WTC11 (cell line): ENCODE measurements at regions not wholly inside any gene's neighbourhood (a gene's known extent, or its start where the extent isn't known, plus 50 kb on each side); places are given as distances from the start of the nearest gene placed in this dataset.

Experiments used
- ATAC-seq: fragments of 200-7000 bp; cut with Tn5 transposase; 2 replicates; pipeline ENCODE4 v1.10.0; 2021; ENCODE audit warnings: mild to moderate bottlenecking, moderate library complexity
- CTCF ChIA-PET: fragments of 300-600 bp; sonication (Branson Sonifier 250); formaldehyde crosslinking; loops from one replicate; lab custom pipeline; 2021; ENCODE audit warnings: antibody characterized with exemption; lab: Charles Lee
- POLR2A ChIA-PET: fragments of 350-600 bp; sonication (Branson Sonifier 250); formaldehyde crosslinking; loops from one replicate; lab custom pipeline; 2021; ENCODE audit warnings: antibody characterized with exemption; lab: Charles Lee
- DNase-seq: peaks from one replicate; pipeline ENCODE4 v3.0.0; 2021; ENCODE audit warnings: low spot score
- H3K27ac Mint-ChIP-seq: 2 replicates; pipeline ENCODE4 v1.8.0; 2021; ENCODE audit warnings: mixed read lengths
- H3K27me3 Mint-ChIP-seq: 2 replicates; pipeline ENCODE4 v1.8.0; 2021; ENCODE audit warnings: low read depth, mild to moderate bottlenecking, moderate library complexity, mixed read lengths
- H3K36me3 Mint-ChIP-seq: 2 replicates; pipeline ENCODE4 v1.8.0; 2021; ENCODE audit warnings: mixed read lengths
- H3K4me1 Mint-ChIP-seq: 2 replicates; pipeline ENCODE4 v1.8.0; 2022; ENCODE audit warnings: mixed read lengths
- H3K4me3 Mint-ChIP-seq: 2 replicates; pipeline ENCODE4 v1.8.0; 2021; ENCODE audit warnings: mild to moderate bottlenecking, moderate library complexity, mixed read lengths
- H3K9me3 Mint-ChIP-seq: 2 replicates; pipeline ENCODE4 v1.8.0; 2021; ENCODE audit warnings: mixed read lengths
- EMX1 ChIP-seq: fragments of 250-450 bp; sonication (Bioruptor Pico); IDR thresholded peaks from 2 replicates; pipeline ENCODE4 v1.8.0; 2021; ENCODE audit warnings: mild to moderate bottlenecking
- GABPB1 ChIP-seq: sonication (generic); formaldehyde crosslinking; IDR thresholded peaks from 2 replicates; pipeline ENCODE4 v1.8.1; 2023; ENCODE audit warnings: mild to moderate bottlenecking, missing genetic modification reagents
- JAZF1 ChIP-seq: fragments of 250-450 bp; sonication (Bioruptor Pico); IDR thresholded peaks from 2 replicates; pipeline ENCODE4 v1.9.0; 2021; ENCODE audit warnings: moderate library complexity, mild to moderate bottlenecking, inconsistent platforms
- NFATC4 ChIP-seq: fragments of 250-450 bp; sonication (Bioruptor Pico); IDR thresholded peaks from 2 replicates; pipeline ENCODE4 v1.9.0; 2021; ENCODE audit warnings: mild to moderate bottlenecking
- RELA ChIP-seq: sonication (generic); formaldehyde crosslinking; IDR thresholded peaks from 2 replicates; pipeline ENCODE4 v1.8.1; 2022; ENCODE audit warnings: missing genetic modification reagents, mild to moderate bottlenecking, borderline replicate concordance
- TEAD4 ChIP-seq: sonication (generic); formaldehyde crosslinking; IDR thresholded peaks from 2 replicates; pipeline ENCODE4 v1.8.0; 2022; ENCODE audit warnings: mild to moderate bottlenecking, missing genetic modification reagents
- TF ChIP-seq, protein P1 (sequence below): sonication (generic); formaldehyde crosslinking; IDR thresholded peaks from 2 replicates; pipeline ENCODE4 v1.8.0; 2022; ENCODE audit warnings: mild to moderate bottlenecking, missing genetic modification reagents
- TF ChIP-seq, protein P2 (sequence below): fragments of 250-450 bp; sonication (Bioruptor Pico); IDR thresholded peaks from 2 replicates; pipeline ENCODE4 v1.8.0; 2021; ENCODE audit warnings: mild to moderate bottlenecking
- TF ChIP-seq, protein P3 (sequence below): sonication (generic); formaldehyde crosslinking; IDR thresholded peaks from 2 replicates; pipeline ENCODE4 v1.8.1; 2022; ENCODE audit warnings: low read depth, mild to moderate bottlenecking, moderate library complexity, missing genetic modification reagents, borderline replicate concordance
- TF ChIP-seq, protein P4 (sequence below): sonication (generic); formaldehyde crosslinking; conservative IDR thresholded peaks from 2 replicates; pipeline ENCODE4 v1.8.1; 2022; ENCODE audit warnings: mild to moderate bottlenecking, missing genetic modification reagents
- TF ChIP-seq, protein P5 (sequence below): fragments of 250-450 bp; sonication (Bioruptor Pico); IDR thresholded peaks from 2 replicates; pipeline ENCODE4 v2.1.2; 2022; ENCODE audit warnings: mild to moderate bottlenecking, moderate library complexity
- TF ChIP-seq, protein P6 (sequence below): sonication (generic); formaldehyde crosslinking; IDR thresholded peaks from 2 replicates; pipeline ENCODE4 v1.8.1; 2023; ENCODE audit warnings: mild to moderate bottlenecking, missing genetic modification reagents, moderate library complexity
- TF ChIP-seq, protein P7 (sequence below): sonication (generic); formaldehyde crosslinking; conservative IDR thresholded peaks from 2 replicates; pipeline ENCODE4 v1.8.1; 2023; ENCODE audit warnings: mild to moderate bottlenecking, low read depth, missing genetic modification reagents, moderate library complexity
- TF ChIP-seq, protein P8 (sequence below): sonication (generic); formaldehyde crosslinking; IDR thresholded peaks from 2 replicates; pipeline ENCODE4 v1.8.1; 2022; ENCODE audit warnings: mild to moderate bottlenecking, moderate library complexity, missing genetic modification reagents
- TF ChIP-seq, protein P9 (sequence below): sonication (generic); formaldehyde crosslinking; IDR thresholded peaks from 2 replicates; pipeline ENCODE4 v1.8.0; 2022; ENCODE audit warnings: mild to moderate bottlenecking, missing genetic modification reagents

DNA sequence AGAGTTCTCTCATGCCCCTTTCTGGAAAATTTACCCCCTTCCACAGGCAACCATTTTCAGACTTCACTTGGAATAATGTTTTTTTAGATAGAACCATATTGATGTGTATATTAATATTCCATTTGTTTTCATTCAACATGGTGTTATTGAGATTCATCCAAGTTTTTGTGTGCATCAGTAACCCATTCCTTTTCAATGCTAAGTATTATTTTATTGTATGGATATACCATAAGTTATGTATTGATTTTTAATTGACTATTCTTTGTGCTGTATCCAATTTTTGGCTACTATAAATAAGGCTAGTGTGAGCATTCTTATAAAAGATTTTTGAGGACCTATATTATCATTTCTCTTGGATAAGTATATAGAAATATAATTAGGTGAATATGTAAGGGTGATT lies 1025.7 kb downstream of the GRM8 start (continued):
- TF ChIP-seq, protein P1, sequence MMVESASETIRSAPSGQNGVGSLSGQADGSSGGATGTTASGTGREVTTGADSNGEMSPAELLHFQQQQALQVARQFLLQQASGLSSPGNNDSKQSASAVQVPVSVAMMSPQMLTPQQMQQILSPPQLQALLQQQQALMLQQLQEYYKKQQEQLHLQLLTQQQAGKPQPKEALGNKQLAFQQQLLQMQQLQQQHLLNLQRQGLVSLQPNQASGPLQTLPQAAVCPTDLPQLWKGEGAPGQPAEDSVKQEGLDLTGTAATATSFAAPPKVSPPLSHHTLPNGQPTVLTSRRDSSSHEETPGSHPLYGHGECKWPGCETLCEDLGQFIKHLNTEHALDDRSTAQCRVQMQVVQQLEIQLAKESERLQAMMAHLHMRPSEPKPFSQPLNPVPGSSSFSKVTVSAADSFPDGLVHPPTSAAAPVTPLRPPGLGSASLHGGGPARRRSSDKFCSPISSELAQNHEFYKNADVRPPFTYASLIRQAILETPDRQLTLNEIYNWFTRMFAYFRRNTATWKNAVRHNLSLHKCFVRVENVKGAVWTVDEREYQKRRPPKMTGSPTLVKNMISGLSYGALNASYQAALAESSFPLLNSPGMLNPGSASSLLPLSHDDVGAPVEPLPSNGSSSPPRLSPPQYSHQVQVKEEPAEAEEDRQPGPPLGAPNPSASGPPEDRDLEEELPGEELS (CRISPR knock-in tag): no peak
- TF ChIP-seq, protein P2, sequence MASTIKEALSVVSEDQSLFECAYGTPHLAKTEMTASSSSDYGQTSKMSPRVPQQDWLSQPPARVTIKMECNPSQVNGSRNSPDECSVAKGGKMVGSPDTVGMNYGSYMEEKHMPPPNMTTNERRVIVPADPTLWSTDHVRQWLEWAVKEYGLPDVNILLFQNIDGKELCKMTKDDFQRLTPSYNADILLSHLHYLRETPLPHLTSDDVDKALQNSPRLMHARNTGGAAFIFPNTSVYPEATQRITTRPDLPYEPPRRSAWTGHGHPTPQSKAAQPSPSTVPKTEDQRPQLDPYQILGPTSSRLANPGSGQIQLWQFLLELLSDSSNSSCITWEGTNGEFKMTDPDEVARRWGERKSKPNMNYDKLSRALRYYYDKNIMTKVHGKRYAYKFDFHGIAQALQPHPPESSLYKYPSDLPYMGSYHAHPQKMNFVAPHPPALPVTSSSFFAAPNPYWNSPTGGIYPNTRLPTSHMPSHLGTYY (CRISPR knock-in tag): no peak
- TF ChIP-seq, protein P3, sequence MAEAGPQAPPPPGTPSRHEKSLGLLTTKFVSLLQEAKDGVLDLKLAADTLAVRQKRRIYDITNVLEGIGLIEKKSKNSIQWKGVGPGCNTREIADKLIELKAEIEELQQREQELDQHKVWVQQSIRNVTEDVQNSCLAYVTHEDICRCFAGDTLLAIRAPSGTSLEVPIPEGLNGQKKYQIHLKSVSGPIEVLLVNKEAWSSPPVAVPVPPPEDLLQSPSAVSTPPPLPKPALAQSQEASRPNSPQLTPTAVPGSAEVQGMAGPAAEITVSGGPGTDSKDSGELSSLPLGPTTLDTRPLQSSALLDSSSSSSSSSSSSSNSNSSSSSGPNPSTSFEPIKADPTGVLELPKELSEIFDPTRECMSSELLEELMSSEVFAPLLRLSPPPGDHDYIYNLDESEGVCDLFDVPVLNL (CRISPR knock-in tag): no peak

DNA sequence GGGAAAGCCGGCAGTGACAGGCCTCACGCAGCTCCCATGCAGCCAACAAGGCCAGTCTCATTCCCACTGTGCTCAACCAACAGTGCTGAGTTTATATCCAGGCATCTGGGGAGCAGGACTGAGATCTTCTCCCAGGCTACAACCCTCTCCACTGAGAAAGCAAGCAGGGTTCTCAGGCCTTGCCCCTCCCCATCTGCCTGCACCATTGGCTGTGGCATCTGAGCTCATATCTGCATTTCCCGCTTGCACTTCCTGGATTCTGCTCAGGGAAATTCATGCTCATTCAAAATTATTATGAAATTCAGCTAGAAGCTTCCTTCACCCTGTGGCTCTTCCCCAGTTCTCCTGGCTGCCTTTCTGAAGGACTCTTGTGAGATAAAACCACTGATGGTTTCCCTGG lies 1029.0 kb downstream of the GRM8 start:
- DNase-seq (no peak), ATAC-seq (no peak)
- POLR2A ChIA-PET: no interaction called here
- peaks cover 4% of the 10 kb centered on the region; the same call in 1 of the 2 replicates for H3K27me3 Mint-ChIP-seq
- no peak overlapping the region for H3K4me3 Mint-ChIP-seq
- peaks cover 41% of the 10 kb centered on the region for H3K9me3 Mint-ChIP-seq
- H3K27ac Mint-ChIP-seq: no peak overlapping the region
- H3K36me3 Mint-ChIP-seq: peaks cover 25% of the 10 kb centered on the region
- CTCF ChIA-PET: no interaction called here
- TF ChIP-seq, protein P4, sequence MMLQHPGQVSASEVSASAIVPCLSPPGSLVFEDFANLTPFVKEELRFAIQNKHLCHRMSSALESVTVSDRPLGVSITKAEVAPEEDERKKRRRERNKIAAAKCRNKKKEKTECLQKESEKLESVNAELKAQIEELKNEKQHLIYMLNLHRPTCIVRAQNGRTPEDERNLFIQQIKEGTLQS (CRISPR knock-in tag): no peak
- TF ChIP-seq, protein P5, sequence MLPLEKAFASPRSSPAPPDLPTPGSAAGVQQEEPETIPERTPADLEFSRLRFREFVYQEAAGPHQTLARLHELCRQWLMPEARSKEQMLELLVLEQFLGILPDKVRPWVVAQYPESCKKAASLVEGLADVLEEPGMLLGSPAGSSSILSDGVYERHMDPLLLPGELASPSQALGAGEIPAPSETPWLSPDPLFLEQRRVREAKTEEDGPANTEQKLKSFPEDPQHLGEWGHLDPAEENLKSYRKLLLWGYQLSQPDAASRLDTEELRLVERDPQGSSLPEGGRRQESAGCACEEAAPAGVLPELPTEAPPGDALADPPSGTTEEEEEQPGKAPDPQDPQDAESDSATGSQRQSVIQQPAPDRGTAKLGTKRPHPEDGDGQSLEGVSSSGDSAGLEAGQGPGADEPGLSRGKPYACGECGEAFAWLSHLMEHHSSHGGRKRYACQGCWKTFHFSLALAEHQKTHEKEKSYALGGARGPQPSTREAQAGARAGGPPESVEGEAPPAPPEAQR (CRISPR knock-in tag): no peak
- TF ChIP-seq, protein P6, sequence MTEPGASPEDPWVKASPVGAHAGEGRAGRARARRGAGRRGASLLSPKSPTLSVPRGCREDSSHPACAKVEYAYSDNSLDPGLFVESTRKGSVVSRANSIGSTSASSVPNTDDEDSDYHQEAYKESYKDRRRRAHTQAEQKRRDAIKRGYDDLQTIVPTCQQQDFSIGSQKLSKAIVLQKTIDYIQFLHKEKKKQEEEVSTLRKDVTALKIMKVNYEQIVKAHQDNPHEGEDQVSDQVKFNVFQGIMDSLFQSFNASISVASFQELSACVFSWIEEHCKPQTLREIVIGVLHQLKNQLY (CRISPR knock-in tag): no peak
- TF ChIP-seq RELA (CRISPR knock-in tag) (no peak), NFATC4 (CRISPR knock-in tag) (no peak), GABPB1 (no peak)
- TF ChIP-seq, protein P7, sequence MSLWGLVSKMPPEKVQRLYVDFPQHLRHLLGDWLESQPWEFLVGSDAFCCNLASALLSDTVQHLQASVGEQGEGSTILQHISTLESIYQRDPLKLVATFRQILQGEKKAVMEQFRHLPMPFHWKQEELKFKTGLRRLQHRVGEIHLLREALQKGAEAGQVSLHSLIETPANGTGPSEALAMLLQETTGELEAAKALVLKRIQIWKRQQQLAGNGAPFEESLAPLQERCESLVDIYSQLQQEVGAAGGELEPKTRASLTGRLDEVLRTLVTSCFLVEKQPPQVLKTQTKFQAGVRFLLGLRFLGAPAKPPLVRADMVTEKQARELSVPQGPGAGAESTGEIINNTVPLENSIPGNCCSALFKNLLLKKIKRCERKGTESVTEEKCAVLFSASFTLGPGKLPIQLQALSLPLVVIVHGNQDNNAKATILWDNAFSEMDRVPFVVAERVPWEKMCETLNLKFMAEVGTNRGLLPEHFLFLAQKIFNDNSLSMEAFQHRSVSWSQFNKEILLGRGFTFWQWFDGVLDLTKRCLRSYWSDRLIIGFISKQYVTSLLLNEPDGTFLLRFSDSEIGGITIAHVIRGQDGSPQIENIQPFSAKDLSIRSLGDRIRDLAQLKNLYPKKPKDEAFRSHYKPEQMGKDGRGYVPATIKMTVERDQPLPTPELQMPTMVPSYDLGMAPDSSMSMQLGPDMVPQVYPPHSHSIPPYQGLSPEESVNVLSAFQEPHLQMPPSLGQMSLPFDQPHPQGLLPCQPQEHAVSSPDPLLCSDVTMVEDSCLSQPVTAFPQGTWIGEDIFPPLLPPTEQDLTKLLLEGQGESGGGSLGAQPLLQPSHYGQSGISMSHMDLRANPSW: no peak
- TF ChIP-seq, protein P8, sequence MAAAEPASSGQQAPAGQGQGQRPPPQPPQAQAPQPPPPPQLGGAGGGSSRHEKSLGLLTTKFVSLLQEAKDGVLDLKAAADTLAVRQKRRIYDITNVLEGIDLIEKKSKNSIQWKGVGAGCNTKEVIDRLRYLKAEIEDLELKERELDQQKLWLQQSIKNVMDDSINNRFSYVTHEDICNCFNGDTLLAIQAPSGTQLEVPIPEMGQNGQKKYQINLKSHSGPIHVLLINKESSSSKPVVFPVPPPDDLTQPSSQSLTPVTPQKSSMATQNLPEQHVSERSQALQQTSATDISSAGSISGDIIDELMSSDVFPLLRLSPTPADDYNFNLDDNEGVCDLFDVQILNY (CRISPR knock-in tag): no peak
- peaks cover 13% of the 10 kb centered on the region for H3K4me1 Mint-ChIP-seq

DNA sequence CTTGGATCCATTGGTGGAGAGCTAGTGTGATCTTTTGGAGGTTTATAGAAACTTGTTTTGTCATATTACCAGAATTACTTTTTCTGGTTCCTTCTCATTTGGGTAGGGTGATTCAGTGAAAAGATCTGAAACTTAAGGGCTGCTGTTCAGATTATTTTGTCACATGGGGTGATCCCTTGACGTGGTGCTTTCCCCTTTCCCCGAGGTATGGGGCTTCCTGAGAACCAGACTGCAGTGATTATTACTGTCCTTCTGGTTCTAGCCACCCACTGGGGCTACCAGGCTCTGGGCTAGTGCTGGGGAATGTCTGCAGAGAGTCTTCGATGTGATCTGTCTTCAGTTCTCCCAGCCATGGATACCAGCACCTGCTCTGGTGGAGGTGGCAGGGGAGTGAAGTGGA lies 1030.0 kb downstream of the GRM8 start:
- peaks cover 28% of the 10 kb centered on the region for H3K36me3 Mint-ChIP-seq
- no peak for TF ChIP-seq TEAD4 (CRISPR knock-in tag)
- TF ChIP-seq, protein P3 (CRISPR knock-in tag): no peak
- TF ChIP-seq EMX1 (CRISPR knock-in tag): no peak
- TF ChIP-seq JAZF1: no peak
- TF ChIP-seq, protein P9, sequence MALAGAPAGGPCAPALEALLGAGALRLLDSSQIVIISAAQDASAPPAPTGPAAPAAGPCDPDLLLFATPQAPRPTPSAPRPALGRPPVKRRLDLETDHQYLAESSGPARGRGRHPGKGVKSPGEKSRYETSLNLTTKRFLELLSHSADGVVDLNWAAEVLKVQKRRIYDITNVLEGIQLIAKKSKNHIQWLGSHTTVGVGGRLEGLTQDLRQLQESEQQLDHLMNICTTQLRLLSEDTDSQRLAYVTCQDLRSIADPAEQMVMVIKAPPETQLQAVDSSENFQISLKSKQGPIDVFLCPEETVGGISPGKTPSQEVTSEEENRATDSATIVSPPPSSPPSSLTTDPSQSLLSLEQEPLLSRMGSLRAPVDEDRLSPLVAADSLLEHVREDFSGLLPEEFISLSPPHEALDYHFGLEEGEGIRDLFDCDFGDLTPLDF (CRISPR knock-in tag): no peak
- peaks cover 4% of the 10 kb centered on the region; the same call in 1 of the 2 replicates for H3K27me3 Mint-ChIP-seq
- H3K27ac Mint-ChIP-seq: no peak overlapping the region
- H3K4me3 Mint-ChIP-seq: no peak overlapping the region
- CTCF ChIA-PET: interaction anchor here (0.7 kb wide), 1 partner anchor 238 kb away, joined by 3 read pairs; no protein-coding TSS in a partner anchor
- peaks cover 44% of the 10 kb centered on the region for H3K9me3 Mint-ChIP-seq
- ATAC-seq (no peak), DNase-seq (no peak)
- H3K4me1 Mint-ChIP-seq: peaks cover 9% of the 10 kb centered on the region
- POLR2A ChIA-PET: no interaction called here
